ENCODE measurements at regions not wholly inside any gene's neighbourhood (a gene's known extent, or its start where the extent isn't known, plus 50 kb on each side); places are given as distances from the start of the nearest gene placed in this dataset.

DNA sequence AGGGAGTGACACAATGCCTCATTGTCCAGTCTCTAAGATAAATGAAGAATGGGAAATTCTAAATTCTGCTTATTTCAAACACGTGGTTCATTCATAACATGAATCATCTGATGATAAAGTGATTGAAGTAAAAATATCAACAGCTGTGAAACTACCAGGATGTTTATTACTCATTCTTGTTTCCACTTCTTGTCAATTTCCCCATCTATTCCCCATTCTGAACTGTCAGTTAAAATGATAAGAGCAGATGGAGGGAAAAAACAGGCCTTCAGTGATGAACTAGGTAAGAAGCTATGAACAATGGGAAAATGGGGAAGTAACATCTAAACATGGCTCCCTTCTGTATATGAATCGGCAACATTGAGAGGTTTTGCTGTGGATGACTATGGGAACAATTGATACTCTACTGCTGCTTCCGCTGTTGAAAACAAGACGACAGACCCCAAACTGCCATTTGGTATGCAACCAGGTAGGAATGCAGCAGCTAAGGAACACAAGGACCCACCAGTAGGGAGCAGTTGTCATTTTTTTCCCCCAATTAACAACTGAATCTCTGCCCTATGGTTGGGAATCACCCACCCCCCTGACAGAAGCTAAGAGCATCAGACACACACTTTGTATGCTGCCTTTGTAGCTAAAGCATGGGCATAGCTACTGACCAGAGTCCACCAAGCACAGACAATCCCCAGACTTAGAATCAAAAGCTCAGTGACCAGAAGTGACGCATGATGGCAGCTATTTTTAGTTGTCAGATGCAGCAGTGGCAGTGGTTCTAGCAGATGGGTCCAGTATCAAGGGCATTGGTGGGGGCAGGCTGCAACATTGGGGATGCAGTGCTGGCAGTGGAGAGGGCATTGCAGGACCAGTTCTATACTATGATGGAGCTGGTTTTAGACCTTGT lies 52.9 kb upstream of the ZNF366 start:
- no peak for TF ChIP-seq MXI1 (conservative IDR thresholded peaks at IDR 0.05; ENCODE audit: poor library complexity, severe bottlenecking)
- TF ChIP-seq, protein P1, sequence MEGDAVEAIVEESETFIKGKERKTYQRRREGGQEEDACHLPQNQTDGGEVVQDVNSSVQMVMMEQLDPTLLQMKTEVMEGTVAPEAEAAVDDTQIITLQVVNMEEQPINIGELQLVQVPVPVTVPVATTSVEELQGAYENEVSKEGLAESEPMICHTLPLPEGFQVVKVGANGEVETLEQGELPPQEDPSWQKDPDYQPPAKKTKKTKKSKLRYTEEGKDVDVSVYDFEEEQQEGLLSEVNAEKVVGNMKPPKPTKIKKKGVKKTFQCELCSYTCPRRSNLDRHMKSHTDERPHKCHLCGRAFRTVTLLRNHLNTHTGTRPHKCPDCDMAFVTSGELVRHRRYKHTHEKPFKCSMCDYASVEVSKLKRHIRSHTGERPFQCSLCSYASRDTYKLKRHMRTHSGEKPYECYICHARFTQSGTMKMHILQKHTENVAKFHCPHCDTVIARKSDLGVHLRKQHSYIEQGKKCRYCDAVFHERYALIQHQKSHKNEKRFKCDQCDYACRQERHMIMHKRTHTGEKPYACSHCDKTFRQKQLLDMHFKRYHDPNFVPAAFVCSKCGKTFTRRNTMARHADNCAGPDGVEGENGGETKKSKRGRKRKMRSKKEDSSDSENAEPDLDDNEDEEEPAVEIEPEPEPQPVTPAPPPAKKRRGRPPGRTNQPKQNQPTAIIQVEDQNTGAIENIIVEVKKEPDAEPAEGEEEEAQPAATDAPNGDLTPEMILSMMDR (IDR thresholded peaks at IDR 0.05; ENCODE audit: poor library complexity, severe bottlenecking), result no peak
- TF ChIP-seq EZH2 (IDR thresholded peaks at IDR 0.05; ENCODE audit: borderline replicate concordance, insufficient read depth, low read length, poor library complexity, severe bottlenecking), result no peak
- no peak for TF ChIP-seq EP300 (conservative IDR thresholded peaks at IDR 0.05; ENCODE audit: poor library complexity, severe bottlenecking)
- no peak for TF ChIP-seq SMC3 (conservative IDR thresholded peaks at IDR 0.05; ENCODE audit: poor library complexity)
- TF ChIP-seq, protein P2, sequence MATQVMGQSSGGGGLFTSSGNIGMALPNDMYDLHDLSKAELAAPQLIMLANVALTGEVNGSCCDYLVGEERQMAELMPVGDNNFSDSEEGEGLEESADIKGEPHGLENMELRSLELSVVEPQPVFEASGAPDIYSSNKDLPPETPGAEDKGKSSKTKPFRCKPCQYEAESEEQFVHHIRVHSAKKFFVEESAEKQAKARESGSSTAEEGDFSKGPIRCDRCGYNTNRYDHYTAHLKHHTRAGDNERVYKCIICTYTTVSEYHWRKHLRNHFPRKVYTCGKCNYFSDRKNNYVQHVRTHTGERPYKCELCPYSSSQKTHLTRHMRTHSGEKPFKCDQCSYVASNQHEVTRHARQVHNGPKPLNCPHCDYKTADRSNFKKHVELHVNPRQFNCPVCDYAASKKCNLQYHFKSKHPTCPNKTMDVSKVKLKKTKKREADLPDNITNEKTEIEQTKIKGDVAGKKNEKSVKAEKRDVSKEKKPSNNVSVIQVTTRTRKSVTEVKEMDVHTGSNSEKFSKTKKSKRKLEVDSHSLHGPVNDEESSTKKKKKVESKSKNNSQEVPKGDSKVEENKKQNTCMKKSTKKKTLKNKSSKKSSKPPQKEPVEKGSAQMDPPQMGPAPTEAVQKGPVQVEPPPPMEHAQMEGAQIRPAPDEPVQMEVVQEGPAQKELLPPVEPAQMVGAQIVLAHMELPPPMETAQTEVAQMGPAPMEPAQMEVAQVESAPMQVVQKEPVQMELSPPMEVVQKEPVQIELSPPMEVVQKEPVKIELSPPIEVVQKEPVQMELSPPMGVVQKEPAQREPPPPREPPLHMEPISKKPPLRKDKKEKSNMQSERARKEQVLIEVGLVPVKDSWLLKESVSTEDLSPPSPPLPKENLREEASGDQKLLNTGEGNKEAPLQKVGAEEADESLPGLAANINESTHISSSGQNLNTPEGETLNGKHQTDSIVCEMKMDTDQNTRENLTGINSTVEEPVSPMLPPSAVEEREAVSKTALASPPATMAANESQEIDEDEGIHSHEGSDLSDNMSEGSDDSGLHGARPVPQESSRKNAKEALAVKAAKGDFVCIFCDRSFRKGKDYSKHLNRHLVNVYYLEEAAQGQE (IDR thresholded peaks at IDR 0.05; ENCODE audit: borderline replicate concordance), result no peak
- no peak for TF ChIP-seq POLR2AphosphoS5 (IDR thresholded peaks at IDR 0.05)
- TF ChIP-seq RAD21 (conservative IDR thresholded peaks at IDR 0.05), result no peak
- no peak for TF ChIP-seq TAF1 (IDR thresholded peaks at IDR 0.05; ENCODE audit: low read depth)
- H2AFZ ChIP-seq (ENCODE audit: low read depth, low read length), result no peak overlapping the region
- no peaks in the 10 kb centered on the region for H3K27me3 ChIP-seq (ENCODE audit: insufficient read depth, low read depth, low read length)
- no peak overlapping the region for H3K4me2 ChIP-seq (ENCODE audit: low read length)
- no peaks in the 10 kb centered on the region for H4K20me1 ChIP-seq (ENCODE audit: insufficient read depth)
- H3K9ac ChIP-seq (ENCODE audit: low read length), result no peak overlapping the region
- no peaks in the 10 kb centered on the region for H3K79me2 ChIP-seq (replicated peaks; ENCODE audit: insufficient read depth, low read length)
- H3K4me3 ChIP-seq (ENCODE audit: low read length), result no peak overlapping the region
- no peaks in the 10 kb centered on the region for H3K9me2 ChIP-seq (ENCODE audit: insufficient read depth, low read length)
- H3K36me3 ChIP-seq (ENCODE audit: insufficient read depth, low read length), result no peaks in the 10 kb centered on the region
- H3K27ac ChIP-seq (ENCODE audit: low read length), result no peak overlapping the region
- peaks cover 3% of the 10 kb centered on the region for H3K9me3 ChIP-seq (ENCODE audit: low read length)
- H3F3A ChIP-seq (ENCODE audit: insufficient read depth, low read length, poor library complexity, severe bottlenecking), result peaks cover 3% of the 10 kb centered on the region

DNA sequence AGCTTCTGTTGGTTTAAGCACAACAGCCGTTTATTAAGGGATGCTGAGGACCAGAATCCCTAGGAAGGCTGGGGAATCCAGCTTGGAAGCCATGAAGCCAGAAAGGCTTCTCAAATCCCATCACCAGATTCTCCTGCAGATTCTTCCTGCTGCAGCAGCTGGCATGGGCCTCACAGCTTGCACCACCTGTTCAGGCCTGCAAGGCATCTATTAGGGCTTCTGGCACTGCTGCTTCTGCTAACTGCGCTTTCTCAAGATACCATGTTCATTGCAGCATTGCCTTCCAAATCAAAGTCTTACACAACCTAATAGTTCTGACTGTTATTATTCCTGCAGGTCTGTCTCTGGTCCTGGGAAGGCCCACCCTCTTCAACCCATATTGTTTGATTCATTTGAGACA lies 51.2 kb upstream of the ZNF366 start:
- H3K4me2 ChIP-seq (ENCODE audit: low read length), result no peak overlapping the region
- no peak for TF ChIP-seq SMC3 (conservative IDR thresholded peaks at IDR 0.05; ENCODE audit: poor library complexity)
- TF ChIP-seq EP300 (conservative IDR thresholded peaks at IDR 0.05; ENCODE audit: poor library complexity, severe bottlenecking), result no peak
- TF ChIP-seq, protein P1 (IDR thresholded peaks at IDR 0.05; ENCODE audit: poor library complexity, severe bottlenecking), result no peak
- no peak for TF ChIP-seq EZH2 (IDR thresholded peaks at IDR 0.05; ENCODE audit: borderline replicate concordance, insufficient read depth, low read length, poor library complexity, severe bottlenecking)
- TF ChIP-seq POLR2AphosphoS5 (IDR thresholded peaks at IDR 0.05), result no peak
- TF ChIP-seq, protein P2 (IDR thresholded peaks at IDR 0.05; ENCODE audit: borderline replicate concordance), result no peak
- no peak for TF ChIP-seq MXI1 (conservative IDR thresholded peaks at IDR 0.05; ENCODE audit: poor library complexity, severe bottlenecking)
- no peak for TF ChIP-seq RAD21 (conservative IDR thresholded peaks at IDR 0.05)
- H3K9ac ChIP-seq (ENCODE audit: low read length), result no peak overlapping the region
- peaks cover under 1% of the 10 kb centered on the region for H3K9me3 ChIP-seq (ENCODE audit: low read length)
- no peaks in the 10 kb centered on the region for H4K20me1 ChIP-seq (ENCODE audit: insufficient read depth)
- peaks cover 3% of the 10 kb centered on the region for H3F3A ChIP-seq (ENCODE audit: insufficient read depth, low read length, poor library complexity, severe bottlenecking)
- no peak overlapping the region for H3K27ac ChIP-seq (ENCODE audit: low read length)
- no peaks in the 10 kb centered on the region for H3K9me2 ChIP-seq (ENCODE audit: insufficient read depth, low read length)
- no peak overlapping the region for H2AFZ ChIP-seq (ENCODE audit: low read depth, low read length)
- no peaks in the 10 kb centered on the region for H3K79me2 ChIP-seq (replicated peaks; ENCODE audit: insufficient read depth, low read length)
- no peak overlapping the region for H3K4me3 ChIP-seq (ENCODE audit: low read length)
- no peaks in the 10 kb centered on the region for H3K27me3 ChIP-seq (ENCODE audit: insufficient read depth, low read depth, low read length)
- H3K36me3 ChIP-seq (ENCODE audit: insufficient read depth, low read length), result no peaks in the 10 kb centered on the region

All from neural cell (in vitro differentiated cells).